Midbrain (tissue), 1 donor: ENCODE measurements at regions not wholly inside any gene's neighbourhood (a gene's known extent, or its start where the extent isn't known, plus 50 kb on each side); places are given as distances from the start of the nearest gene placed in this dataset.
"Not testable (repeated sequence)": the region's sequence is repeated elsewhere in the genome, so short reads cannot be mapped to it uniquely, and the experiment has no call there.

ENCODE experiments used
- DNase-seq: peaks from one replicate; lab custom pipeline; 2025; lab: John Stamatoyannopoulos, UW

DNA sequence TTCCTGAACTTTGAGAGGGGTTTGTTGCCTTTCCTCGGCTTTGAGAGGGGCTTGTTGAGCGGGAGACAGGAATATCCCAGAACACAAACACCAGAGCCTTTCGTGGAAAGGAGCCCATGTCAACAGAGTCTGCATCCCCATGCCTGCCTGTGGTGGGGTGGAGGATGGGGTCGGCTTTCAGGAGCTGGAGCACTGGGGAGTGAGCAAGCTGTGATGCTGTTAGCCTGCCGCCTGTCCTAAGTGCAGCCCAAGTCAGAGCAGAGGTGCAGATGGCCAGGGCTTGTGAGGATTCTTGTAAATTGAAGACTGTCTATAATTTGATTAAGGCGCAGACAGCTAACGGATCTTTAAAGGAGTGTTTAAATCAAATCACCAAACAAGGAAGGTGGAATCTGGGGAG lies 103.3 kb upstream of the ANK2 start:
- DNase-seq: no peak

DNA sequence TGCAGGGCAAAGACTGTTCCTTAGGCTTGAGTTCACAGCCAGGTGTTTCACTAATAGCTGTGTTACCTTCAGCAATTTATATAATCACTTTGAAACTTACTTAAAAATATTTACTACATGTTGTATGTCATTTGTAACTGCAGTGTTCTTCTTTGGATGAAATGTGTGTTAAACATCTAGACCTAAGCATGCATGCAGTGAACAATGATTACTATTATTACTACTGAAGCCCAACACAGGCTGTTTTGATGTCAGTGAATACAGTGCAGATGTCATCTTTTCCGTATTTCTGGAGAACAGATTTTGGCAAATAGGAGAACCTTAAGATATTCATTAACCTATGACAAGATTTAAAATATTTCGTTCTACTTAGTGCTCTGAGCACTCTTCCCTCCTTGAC lies 101.8 kb upstream of the ANK2 start:
- no peak for DNase-seq

DNA sequence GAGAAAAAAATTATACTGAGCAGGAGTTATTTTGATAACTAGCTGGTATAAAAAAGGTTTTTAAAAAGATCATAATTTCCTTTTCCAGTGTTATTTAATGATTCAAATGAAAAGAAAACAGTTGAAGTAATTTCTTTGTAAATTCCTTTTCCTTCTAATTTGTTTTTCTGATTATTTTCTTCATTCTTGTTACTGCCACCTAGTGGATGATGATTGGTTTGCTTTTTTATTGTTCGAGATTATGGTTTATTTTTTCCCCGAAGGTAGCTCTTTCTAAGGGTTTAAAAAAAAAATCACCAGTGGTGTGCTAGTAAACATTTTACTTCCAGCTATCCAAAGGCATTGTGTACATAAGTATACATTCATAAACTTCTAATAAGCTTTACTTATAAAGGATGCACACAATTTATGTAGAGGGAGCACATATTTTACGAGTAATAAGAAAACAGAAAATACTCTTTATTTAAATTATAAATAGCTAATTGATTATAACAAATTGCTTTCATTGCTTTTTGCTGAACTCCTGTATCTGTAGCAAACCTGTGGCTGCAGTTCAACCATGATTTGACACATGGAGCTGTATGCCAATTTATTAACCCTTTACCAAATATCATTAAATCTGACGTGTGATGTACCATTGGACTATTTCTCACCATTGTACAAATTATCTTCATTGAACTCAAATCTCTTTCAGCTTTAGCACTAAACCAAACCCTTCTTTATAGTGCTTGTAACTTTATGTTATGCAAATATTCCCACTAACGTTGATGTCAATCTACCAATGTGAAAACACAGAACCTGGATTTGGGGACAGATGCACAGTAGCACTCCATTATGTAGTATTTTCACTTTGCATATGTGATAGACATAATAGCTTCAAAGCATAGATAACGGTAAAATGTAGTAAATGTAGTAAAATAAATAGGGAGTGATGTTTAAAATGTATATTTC lies 97.8 kb upstream of the ANK2 start:
- DNase-seq: no peak

DNA sequence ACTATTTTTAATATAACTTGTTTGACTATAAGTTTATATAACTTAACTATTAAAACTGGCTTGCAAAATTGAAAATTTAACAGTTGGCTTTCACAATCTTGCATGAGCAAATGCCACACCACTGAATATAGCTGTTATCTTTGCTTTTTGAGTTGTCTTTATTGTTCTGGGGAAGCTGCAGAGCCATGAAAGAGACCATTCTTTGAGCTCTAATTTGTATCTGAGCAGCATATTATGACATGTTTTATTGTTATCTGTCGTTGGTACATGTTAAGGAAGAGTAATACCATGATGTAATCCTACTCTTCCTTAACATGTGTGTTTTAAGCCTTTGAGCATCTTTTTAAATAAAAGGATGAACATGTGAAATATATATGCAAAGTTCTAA lies 97.1 kb upstream of the ANK2 start:
- peak; percentile 47 for DNase-seq

DNA sequence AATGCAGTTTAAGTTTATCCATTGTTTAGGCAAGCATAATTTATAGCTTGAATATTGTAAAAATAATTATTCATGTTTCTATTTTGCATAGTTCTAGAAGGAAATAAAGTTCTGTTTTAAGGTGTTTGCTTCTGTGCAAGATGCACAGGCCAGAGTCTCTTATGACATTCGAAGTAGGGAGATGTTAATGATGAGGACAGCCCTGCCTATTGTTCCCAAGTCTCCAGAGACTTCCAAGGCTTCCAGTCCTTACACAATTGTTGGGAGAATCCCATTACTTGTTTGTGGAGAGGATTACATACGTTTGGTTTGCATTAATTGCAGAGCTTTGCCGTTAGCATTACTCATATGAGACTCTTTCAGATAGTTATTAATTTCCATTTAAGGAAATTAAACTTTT lies 96.2 kb upstream of the ANK2 start:
- no peak for DNase-seq

DNA sequence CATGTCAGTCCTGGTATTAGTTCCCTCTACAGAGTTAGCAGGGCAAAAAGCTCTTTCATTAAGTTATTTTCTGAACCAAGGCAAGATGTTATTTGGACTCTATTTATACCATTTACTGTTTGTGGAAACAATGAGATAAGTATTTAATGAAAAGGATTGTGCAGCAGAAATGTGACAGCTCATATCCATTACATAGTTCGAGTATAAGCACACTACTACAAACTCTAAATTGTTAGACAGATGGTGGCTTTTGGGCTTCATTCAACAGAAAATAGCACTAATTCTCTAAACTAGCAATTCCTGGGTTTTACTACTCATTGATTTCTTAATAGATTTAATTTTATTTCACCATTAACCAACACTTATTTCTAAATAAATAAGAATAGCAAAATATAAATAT lies 95.2 kb upstream of the ANK2 start:
- DNase-seq: no peak

DNA sequence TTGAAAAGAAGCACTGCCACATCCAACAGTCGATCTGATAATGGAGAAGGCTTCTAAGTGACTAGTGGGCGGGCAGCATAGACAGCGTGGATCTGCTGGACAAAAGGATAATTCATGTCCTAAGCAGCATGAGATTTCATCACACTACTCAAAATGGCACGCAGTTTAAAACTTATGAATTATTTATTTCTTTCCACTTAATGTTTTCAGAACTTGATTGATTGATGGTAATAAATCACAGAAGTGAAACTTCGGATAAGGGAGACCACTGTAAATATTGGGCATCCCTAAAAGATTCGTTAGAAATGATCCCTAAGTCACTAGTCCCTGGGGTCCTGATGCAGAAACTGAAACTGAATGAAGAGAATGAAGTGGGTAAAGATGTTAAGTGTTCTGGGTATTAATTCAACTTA lies 93.0 kb upstream of the ANK2 start:
- peak; percentile 66 for DNase-seq

DNA sequence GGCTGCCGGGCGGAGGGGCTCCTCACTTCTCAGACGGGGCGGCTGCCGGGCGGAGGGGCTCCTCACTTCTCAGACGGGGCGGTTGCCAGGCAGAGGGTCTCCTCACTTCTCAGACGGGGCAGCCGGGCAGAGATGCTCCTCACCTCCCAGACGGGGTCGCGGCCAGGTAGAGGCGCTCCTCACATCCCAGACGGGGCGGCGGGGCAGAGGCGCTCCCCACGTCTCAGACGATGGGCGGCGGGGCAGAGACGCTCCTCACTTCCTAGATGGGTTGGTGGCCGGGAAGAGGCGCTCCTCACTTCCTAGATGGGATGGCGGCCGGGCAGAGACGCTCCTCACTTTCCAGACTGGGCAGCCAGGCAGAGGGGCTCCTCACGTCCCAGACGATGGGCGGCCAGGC lies 91.7 kb upstream of the ANK2 start:
- DNase-seq: not testable (repeated sequence)

DNA sequence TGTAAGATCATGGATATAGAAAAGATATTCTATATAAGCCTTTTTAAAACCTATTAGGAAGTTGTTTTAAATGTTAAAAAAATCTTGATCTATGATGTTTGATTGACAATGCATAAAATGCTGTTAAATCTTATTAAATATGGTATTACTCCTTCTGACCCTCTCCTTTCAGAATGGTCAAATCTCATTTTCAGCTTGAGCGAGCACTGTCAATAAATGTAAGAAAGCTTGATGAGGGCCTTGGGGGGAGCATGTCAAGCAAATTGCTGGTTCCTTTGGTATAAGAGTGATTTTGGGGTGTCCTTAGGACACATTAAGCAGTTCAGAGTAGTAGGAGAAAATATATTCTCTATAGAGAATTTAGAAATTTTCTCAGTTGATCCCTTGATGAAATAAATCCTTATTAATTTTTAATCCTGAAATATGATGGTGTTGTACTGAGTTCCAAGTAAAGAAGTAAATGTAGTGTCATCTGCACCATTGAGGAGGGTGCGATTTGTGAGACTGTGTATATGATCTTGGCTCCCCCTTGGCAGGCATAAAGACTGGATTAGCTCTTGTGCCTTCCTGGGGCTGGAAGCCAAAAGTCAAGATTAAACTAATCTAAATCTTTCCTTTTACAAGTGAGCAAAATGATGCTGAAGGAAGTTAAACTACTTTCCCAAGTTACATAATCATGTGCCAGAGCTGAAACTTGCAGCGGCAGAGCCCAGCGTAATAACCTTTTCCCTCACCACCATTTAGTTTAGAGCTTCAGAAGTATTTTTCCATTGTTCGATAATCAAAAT lies 82.6 kb upstream of the ANK2 start:
- no peak for DNase-seq

DNA sequence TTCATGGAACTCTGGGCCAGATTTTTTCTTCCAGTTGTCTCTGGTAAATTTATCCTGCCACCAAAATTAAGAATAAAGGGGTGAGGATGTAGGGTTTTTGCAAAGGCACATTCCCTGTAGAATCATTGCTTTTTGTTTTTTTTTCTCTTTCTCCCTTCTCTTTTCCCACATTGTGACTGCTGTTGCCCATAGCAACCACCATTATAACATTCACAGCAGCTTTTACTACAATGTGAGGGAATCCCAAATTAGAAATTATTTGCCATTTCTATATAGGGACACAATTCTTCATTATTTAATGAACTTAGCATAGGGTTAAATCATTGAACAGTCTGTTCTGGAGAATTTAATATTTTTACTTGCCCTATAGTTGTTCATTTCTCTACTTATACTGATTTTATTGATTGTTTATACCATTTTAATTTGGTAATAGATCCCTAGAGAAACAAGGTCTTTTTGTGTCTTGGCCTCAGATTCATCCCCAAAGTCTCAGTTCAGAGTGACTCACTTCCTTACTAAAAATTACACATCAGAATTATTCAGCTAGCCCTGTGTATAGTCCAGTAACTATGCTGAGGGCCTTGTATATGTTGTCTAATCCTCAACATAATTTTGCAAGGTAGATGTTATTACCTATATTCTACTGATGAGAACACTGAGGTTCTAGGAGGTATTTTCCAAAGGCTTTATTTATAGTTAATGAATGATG lies 80.8 kb upstream of the ANK2 start:
- no peak for DNase-seq

DNA sequence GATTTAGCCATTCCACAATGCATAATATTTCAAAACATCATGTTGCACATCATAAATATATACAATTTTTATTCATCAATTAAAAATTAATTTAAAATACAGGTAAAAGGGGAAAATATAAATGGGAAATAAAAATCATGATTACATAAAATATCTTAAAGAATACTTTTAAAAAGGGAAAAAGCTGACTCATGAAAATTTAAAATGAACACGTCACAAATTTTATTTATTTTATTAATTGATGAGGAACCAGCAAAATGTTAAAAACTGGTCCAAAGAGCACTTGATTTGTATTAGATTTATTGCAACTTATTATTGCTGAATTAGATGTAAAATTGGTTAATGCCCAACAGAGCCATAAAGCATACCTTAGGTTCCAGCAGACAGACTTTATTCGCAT lies 78.5 kb upstream of the ANK2 start:
- no peak for DNase-seq

DNA sequence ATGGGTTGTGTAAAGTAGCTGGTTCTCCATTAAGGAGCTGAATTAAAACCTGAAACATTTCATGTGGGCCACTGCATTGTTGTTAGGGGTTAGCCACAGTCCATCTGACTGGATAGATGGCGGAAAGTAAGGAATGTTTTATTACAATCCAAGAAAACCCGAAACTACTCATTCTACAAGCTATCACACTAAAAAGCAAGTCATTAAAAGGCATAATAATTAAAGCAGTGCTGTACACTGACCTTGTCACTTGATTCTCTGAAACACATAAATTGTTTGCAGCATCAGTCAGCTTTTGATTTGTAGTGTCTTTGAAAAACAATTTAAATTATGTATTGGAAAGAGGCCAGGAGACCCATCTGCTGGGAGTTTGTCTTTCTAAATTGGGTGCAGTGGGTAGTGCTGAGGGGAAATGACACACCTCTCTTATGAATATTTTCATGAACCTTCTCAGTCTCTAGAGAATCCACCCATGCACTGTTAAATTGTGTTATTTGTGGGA lies 75.7 kb upstream of the ANK2 start:
- no peak for DNase-seq

DNA sequence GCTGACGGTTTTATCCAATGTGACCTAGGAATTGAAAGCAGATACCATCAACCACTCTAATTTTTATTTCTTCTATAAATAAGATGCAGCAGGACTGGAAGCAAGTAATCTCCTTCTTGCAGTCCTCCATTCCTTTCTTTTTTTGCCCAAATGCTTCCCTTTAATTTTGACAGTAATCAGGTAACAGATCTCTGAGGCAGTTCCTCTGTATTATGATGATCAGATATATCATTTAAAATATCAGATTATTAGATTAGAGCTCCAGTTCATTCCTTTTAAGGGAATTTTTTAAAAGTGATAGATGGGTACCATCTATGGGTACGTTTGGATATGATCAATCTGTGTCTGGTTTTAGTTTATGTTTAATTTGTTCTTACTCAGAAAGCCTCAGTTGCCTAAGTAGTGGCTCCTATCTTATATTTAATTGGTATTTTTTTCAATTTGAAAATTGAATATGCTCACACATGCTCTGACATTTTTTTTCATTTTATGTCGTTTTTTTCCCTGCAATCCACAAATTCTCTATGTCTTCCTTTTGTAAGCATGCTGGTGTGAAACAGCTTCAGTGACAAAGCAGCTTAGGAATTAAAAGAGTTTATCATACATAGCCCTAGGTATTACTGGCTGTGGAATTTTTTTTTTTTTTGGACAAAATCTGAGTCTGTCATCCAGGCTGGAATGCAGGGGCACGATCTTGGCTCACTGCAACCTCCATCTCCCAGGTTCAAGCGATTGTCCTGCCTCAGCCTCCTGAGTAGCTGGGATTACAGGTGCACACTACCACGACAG lies 73.7 kb upstream of the ANK2 start:
- DNase-seq: no peak

DNA sequence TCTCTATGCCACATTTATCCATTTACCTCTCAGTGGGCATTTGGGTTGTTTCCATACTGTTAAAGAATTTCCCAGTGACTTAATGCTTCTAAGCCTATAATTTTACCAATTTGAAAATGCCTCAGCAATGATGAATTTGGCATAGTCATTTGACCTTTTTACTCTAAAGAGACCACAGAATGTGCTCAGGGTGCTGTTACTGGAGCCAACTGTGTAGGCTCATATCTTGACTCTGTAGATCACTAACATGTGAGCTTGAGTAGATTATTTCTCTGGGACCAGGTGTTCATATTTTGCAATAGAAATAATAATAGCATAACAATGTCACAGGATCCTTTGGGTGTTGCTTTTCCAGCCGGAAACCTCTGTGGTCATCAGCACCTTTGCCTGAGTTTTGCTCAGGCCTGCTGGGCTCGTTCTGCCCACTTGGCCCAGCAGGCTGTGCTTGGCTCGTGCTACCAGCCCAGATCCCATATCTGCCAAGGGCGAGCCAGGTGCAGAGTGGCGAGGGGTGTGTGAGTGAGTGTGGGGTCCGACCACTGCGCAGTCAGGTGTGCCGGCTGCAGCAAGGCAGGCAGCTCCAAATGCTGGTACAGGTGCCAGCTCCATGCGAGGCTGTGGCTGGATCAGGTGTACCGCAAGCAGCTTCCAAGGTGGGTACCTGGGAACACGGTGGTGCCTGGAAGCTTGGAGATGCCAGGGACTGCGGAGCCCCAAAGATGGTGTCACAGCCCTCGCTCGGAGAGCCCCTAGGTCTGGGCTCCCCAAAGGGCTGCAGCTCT lies 70.6 kb upstream of the ANK2 start:
- no peak for DNase-seq

DNA sequence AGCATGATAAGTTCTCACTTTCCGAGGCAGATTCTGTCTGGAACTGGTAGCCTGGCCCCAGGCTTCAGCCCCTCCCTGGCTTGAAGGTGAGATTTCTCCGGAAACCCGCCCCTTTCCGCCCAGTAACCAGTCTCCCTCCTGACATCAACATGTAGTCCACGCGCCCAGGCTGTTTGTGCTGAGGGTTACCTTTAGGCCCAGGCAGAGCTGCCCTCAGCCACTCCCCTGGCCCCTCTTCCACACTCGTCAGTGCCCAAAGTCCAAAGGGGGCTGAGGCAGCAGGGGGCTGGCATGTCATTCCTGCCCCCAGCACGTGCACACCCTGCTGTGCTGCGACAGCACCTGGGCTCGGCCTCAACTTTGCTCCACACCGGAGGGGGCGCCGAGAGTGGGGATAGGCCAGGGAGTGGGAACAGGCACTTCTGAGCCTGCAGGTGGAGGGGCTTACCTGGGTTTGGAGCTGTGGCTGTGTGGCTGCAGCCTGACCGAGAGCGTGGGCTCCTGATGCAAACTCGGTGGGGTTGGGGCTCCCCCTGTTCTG lies 69.5 kb upstream of the ANK2 start:
- no peak for DNase-seq

DNA sequence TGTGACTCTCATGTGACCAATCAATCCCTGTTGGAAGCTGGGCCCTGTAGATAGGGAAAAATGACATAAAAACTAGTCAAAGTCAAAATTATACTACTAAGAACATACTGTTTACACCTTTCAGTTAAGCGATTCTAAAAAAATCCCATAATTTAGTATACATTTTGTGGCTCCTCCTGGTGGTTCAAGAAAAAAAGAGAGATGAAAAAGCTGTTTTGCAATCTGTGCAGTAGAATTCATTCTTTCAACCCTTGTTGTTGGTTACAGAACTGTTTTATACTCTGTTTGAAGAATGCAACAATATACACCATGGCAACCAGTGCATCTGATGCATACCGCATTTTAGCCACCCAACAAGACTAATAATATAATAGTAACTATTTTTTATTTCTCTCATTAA lies 66.8 kb upstream of the ANK2 start:
- no peak for DNase-seq

DNA sequence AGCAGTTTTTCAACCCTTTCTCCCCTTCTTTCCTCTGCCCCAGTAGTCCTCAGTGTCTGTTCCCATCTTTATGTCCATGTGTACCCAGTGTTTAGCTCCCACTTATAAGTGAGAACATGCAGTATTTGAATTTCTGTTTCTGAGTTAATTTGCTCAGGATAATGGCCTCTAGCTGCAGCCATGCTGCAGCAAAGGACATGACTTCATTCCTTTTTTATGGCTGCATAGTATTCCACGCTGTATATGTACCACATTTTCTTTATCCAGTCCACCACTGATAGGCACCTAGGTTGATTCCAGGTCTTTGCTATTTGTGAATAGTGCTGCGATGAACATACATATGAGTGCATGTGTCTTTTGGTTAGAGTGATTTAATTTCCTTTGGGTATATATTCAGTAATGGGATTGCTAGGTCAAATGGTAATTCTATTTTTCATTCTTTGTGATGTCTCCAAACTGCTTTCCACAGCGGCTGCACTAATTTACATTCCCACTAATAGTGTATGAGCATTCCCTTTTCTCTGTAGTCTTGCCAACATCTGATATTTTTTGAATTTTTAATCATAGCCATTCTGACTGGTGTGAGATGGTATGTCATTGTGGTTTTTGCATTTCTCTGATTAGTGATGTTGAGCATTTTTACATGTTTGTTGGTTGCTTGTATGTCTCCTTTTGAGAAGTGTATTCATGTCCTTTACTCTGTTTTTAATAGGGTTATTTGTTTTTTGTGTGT lies 54.6 kb upstream of the ANK2 start:
- no peak for DNase-seq
